ENCODE measurements at regions not wholly inside any gene's neighbourhood (a gene's known extent, or its start where the extent isn't known, plus 50 kb on each side); places are given as distances from the start of the nearest gene placed in this dataset.

- no peak for DNase-seq (ENCODE audit: low spot score)
- POLR2A ChIA-PET (ENCODE audit: low non-redundant PET): no interaction called here
- CTCF ChIA-PET: no interaction called here
- no TSS peak for BruUV-seq (replicated peaks)
- Histone ChIP-seq H3K9me3 (ENCODE audit: low read depth, low read length, poor library complexity, severe bottlenecking) (no peaks in the 10 kb centered on the region), H3K4me1 (ENCODE audit: insufficient read depth, low read length, poor library complexity, severe bottlenecking) (no peaks in the 10 kb centered on the region), H3K27me3 (replicated peaks; ENCODE audit: insufficient read depth, low read depth, low read length, poor library complexity) (no peaks in the 10 kb centered on the region), H3K27ac (ENCODE audit: low read depth, low read length, poor library complexity, severe bottlenecking) (no peak overlapping the region), H3K4me3 (ENCODE audit: low read depth, low read length, poor library complexity, severe bottlenecking) (no peak overlapping the region), H3K36me3 (ENCODE audit: insufficient read depth, low read length, poor library complexity, severe bottlenecking) (no peaks in the 10 kb centered on the region)
- TF ChIP-seq CTCF (conservative IDR thresholded peaks at IDR 0.05; ENCODE audit: low read depth, low read length) (no peak), EZH2 (IDR thresholded peaks at IDR 0.05; ENCODE audit: borderline replicate concordance, low read depth, low read length, poor library complexity, severe bottlenecking) (no peak)
- intact Hi-C loops (cut with micrococcal nuclease; ENCODE audit: unreplicated experiment): no loop called here
Observed at GRCh38 chr4:141290771-141291170, 70.1 kb downstream of the ZNF330 start.

- ChIA-PET CTCF (no interaction called here), POLR2A (ENCODE audit: low non-redundant PET) (no interaction called here)
- intact Hi-C loops (cut with micrococcal nuclease; ENCODE audit: unreplicated experiment): no loop called here
Observed at GRCh38 chr4:141294306-141294705, 73.6 kb downstream of the ZNF330 start.

GRCh38 chr4:141301216-141301615 lies 80.5 kb downstream of the ZNF330 start:
- POLR2A ChIA-PET (ENCODE audit: low non-redundant PET): no interaction called here
- no peak for DNase-seq (ENCODE audit: low spot score)
- intact Hi-C loops (cut with micrococcal nuclease; ENCODE audit: unreplicated experiment): loop anchor here (10.0 kb wide), 1 partner anchor 1544 kb away; the partner anchor contains the start of gene INPP4B
- Histone ChIP-seq H3K27me3 (replicated peaks; ENCODE audit: insufficient read depth, low read depth, low read length, poor library complexity) (no peaks in the 10 kb centered on the region), H3K4me1 (ENCODE audit: insufficient read depth, low read length, poor library complexity, severe bottlenecking) (no peaks in the 10 kb centered on the region), H3K4me3 (ENCODE audit: low read depth, low read length, poor library complexity, severe bottlenecking) (no peak overlapping the region), H3K27ac (ENCODE audit: low read depth, low read length, poor library complexity, severe bottlenecking) (no peak overlapping the region), H3K36me3 (ENCODE audit: insufficient read depth, low read length, poor library complexity, severe bottlenecking) (no peaks in the 10 kb centered on the region), H3K9me3 (ENCODE audit: low read depth, low read length, poor library complexity, severe bottlenecking) (no peaks in the 10 kb centered on the region)
- no TSS peak for BruUV-seq (replicated peaks)
- CTCF ChIA-PET: no interaction called here
- TF ChIP-seq EZH2 (IDR thresholded peaks at IDR 0.05; ENCODE audit: borderline replicate concordance, low read depth, low read length, poor library complexity, severe bottlenecking) (no peak), CTCF (conservative IDR thresholded peaks at IDR 0.05; ENCODE audit: low read depth, low read length) (no peak)

More at GRCh38 chr4:141294306-141294705, 73.6 kb downstream of the ZNF330 start:
- BruUV-seq (replicated peaks): no TSS peak
- Histone ChIP-seq H3K4me1 (ENCODE audit: insufficient read depth, low read length, poor library complexity, severe bottlenecking) (no peaks in the 10 kb centered on the region), H3K9me3 (ENCODE audit: low read depth, low read length, poor library complexity, severe bottlenecking) (no peaks in the 10 kb centered on the region), H3K4me3 (ENCODE audit: low read depth, low read length, poor library complexity, severe bottlenecking) (no peak overlapping the region), H3K27me3 (replicated peaks; ENCODE audit: insufficient read depth, low read depth, low read length, poor library complexity) (no peaks in the 10 kb centered on the region), H3K27ac (ENCODE audit: low read depth, low read length, poor library complexity, severe bottlenecking) (no peak overlapping the region), H3K36me3 (ENCODE audit: insufficient read depth, low read length, poor library complexity, severe bottlenecking) (no peaks in the 10 kb centered on the region)
- no peak for TF ChIP-seq CTCF (conservative IDR thresholded peaks at IDR 0.05; ENCODE audit: low read depth, low read length)
- TF ChIP-seq EZH2 (IDR thresholded peaks at IDR 0.05; ENCODE audit: borderline replicate concordance, low read depth, low read length, poor library complexity, severe bottlenecking): no peak
- DNase-seq (ENCODE audit: low spot score): no peak

All from A673 (cell line).